ENCODE measurements at regions not wholly inside any gene's neighbourhood (a gene's known extent, or its start where the extent isn't known, plus 50 kb on each side); places are given as distances from the start of the nearest gene placed in this dataset.
"Not testable (repeated sequence)": the region's sequence is repeated elsewhere in the genome, so short reads cannot be mapped to it uniquely, and the experiment has no call there.

DNA sequence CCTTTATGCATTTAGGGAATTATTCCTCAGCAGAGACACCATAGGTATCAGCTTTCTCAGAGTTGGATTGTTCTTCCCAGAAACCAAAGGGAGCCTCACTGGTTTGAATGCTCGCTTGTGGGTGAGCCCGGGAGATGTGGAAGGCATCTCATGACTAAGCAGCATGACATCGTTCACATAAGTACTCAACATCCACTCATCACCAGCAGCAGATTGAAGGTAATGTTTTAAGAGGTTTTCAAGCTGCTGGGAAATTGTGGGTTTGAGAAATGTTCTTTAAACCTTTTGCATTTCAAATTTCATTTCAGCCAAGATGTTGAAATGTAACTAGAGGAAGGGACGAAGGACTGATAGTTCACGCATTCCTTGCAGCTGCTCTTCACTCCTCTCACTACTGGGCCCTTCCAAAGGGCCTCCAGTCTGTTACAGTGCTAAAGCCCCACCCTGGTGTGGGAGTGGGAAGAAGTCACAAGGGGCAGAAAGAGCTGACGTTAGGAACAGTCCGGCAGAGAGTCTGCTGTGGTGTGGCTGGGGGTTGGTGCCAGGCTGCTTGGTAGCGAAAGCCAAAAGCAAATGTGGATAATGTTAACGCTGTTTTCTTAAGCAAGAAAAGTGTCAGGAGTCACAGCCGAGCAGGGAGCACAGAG is 324.5 kb upstream of the EPHA4 start:
- Histone ChIP-seq H3K9me3 (ENCODE audit: control insufficient read depth, insufficient read depth, low read length) (no peaks in the 10 kb centered on the region), H3K4me1 (ENCODE audit: insufficient read depth, low read length) (peaks cover 12% of the 10 kb centered on the region), H3K36me3 (ENCODE audit: insufficient read depth, low read length) (no peaks in the 10 kb centered on the region), H3K9ac (ENCODE audit: low read depth, low read length) (no peak overlapping the region)

DNA sequence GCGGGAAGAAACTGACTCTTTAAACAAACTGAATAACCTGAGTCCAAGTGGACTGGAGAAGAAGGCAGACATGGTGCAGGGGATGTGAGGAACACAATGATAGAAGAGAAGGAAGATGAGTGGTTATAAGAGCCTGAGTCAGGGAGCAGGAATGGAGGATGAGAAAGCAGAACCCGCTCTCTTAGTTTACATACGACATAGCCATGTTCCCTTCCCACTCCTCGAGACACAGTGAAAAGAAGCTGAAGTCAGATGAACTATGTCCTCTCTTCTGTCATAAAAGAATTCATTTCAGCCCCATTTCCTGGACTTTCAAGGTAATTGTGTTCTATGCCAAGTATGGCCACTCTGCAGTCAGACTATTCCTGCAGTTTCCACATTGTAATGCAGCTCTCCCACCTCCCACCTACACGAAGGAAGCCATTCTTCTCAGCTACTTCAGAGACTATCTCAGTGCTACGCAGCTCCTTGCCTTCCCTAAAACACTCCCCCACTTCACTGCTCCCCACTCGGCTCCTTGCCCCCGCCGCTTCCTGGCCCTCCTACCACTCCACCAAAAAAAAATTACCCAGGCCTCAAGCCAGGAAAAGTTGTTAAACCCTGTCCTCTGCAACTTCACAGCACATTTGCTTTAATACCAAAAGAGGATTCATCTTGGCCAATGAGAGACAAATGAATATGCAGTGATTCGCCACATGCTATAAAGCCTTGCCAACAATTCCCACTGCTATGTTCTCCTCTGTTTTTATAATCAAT is 323.4 kb upstream of the EPHA4 start:
- Histone ChIP-seq H3K4me1 (ENCODE audit: insufficient read depth, low read length) (peaks cover 12% of the 10 kb centered on the region), H3K9ac (ENCODE audit: low read depth, low read length) (no peak overlapping the region), H3K36me3 (ENCODE audit: insufficient read depth, low read length) (no peaks in the 10 kb centered on the region), H3K9me3 (ENCODE audit: control insufficient read depth, insufficient read depth, low read length) (no peaks in the 10 kb centered on the region)

DNA sequence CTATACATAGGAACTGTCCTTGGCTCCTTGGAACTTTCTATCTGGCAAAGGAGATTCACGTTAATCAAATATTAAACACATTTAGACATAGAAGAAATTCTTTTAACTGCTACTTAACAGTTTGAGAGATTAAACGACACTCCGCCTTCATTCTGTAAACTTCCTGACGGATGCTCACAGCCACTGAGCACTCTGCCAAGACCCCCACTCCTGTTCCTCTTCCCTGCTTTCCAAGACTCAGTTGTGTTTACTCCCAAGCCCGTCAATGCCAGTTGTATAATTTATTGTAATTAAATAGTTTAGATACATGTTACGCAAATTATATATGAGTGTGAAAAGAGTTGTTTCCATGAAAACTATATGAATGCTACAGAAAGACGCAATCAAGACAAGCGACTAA is 321.4 kb upstream of the EPHA4 start:
- H3K9me3 ChIP-seq (ENCODE audit: control insufficient read depth, insufficient read depth, low read length): no peaks in the 10 kb centered on the region
- H3K4me1 ChIP-seq (ENCODE audit: insufficient read depth, low read length): peaks cover 12% of the 10 kb centered on the region
- H3K36me3 ChIP-seq (ENCODE audit: insufficient read depth, low read length): no peaks in the 10 kb centered on the region
- no peak overlapping the region for H3K9ac ChIP-seq (ENCODE audit: low read depth, low read length)

DNA sequence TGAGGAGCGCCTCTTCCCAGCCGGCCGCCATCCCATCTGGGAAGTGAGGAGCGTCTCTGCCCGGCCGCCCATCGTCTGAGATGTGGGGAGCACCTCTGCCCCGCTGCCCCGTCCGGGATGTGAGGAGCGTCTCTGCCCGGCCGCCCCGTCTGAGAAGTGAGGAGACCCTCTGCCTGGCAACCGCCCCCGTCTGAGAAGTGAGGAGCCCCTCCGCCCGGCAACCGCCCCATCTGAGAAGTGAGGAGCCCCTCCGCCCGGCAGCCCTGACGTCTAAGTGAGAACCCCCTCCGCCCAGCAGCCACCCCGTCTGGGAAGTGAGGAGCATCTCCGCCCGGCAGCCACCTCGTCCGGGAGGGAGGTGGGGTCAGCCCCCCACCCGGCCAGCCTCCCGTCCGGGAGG is 319.9 kb upstream of the EPHA4 start:
- H3K9ac ChIP-seq (ENCODE audit: low read depth, low read length); H3K36me3 ChIP-seq (ENCODE audit: insufficient read depth, low read length): not testable (repeated sequence)
- peaks cover 10% of the 10 kb centered on the region for H3K4me1 ChIP-seq (ENCODE audit: insufficient read depth, low read length)

DNA sequence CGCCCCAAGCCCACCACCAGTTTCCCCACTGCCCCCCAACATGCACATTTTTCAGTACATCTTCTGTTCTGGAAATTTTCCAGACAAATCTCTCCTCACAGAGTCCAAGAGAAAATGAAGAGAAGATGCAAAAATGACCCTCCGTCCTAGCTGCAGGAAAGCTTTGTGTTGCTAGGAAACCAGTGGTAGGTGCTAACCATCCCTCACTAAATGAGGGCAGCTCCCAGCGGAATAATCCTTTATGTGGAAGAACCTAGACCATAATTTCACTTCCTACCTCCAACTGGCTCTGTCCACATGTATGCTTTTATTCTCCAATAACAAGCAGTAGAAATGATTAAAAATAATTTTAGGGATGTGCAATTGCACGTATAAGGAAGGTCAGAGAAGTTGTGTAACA is 311.9 kb upstream of the EPHA4 start:
- Histone ChIP-seq H3K9ac (ENCODE audit: low read depth, low read length) (no peak overlapping the region), H3K36me3 (ENCODE audit: insufficient read depth, low read length) (no peaks in the 10 kb centered on the region), H3K4me1 (ENCODE audit: insufficient read depth, low read length) (no peaks in the 10 kb centered on the region), H3K9me3 (ENCODE audit: control insufficient read depth, insufficient read depth, low read length) (no peaks in the 10 kb centered on the region)

More for the DNA sequence above, 319.9 kb upstream of the EPHA4 start:
- not testable (repeated sequence) for H3K9me3 ChIP-seq (ENCODE audit: control insufficient read depth, insufficient read depth, low read length)

DNA sequence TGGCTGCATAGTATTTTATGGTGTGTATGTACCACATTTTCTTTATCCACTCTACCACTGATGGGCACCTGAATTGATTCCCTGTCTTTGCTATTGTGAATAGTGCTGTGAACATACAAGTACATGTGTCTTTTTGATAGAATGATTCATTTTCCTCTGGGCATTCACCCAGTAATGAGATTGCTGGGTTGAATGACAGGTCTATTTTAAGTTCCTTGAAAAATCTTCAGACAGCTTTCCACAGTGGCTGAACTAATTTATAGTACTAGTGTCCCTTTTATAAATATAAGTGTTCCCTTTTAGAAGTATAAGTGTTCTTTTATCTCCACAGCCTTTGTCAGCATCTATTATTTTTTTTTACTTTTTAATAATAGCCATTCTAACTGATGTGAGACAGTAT is 303.9 kb upstream of the EPHA4 start:
- H3K4me1 ChIP-seq (ENCODE audit: insufficient read depth, low read length): no peaks in the 10 kb centered on the region
- no peak overlapping the region for H3K9ac ChIP-seq (ENCODE audit: low read depth, low read length)
- no peaks in the 10 kb centered on the region for H3K36me3 ChIP-seq (ENCODE audit: insufficient read depth, low read length)
- H3K9me3 ChIP-seq (ENCODE audit: control insufficient read depth, insufficient read depth, low read length): 0 out of 2 replicates have a peak, but pooled peaks cover 3% of the 10 kb centered on the region

DNA sequence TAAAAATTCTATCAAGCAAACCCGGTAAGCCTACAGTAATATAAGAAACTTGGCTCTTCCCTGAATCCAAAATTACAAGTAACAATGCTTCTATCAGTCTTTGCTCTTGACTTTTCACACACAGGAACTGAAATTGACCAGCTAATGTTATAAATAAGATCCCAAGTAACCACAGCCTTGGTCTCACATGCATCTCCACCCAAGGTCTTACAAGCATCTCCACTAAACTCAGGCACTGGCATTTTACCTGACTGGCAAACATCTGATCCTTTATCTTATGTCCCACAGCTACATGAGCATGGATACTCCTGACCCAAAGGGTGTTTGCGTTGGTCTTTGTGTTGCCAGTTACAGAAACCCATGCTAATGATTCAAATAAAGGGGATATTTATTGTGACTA is 302.3 kb upstream of the EPHA4 start:
- 0 out of 2 replicates have a peak, but pooled peaks cover 3% of the 10 kb centered on the region for H3K9me3 ChIP-seq (ENCODE audit: control insufficient read depth, insufficient read depth, low read length)
- no peaks in the 10 kb centered on the region for H3K4me1 ChIP-seq (ENCODE audit: insufficient read depth, low read length)
- no peak overlapping the region for H3K9ac ChIP-seq (ENCODE audit: low read depth, low read length)
- H3K36me3 ChIP-seq (ENCODE audit: insufficient read depth, low read length): no peaks in the 10 kb centered on the region

DNA sequence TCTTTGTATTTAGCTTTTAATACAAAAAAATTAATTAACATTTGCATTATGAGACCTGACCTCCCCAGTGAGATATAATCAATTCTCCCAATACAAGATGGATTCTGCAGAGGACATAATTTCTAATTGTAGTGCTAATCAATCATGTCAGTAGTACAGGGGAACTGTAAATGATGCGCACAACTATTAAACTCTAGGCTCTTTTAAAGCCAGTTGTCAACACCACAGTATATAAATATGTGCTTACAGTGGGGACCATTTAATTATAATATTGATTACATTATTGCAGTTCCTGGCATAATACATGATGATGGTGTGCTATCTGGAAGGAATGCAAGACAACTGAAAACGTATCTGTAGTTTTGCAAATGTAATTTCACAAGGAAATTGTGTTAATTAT is 285.6 kb upstream of the EPHA4 start:
- Histone ChIP-seq H3K9ac (ENCODE audit: low read depth, low read length) (no peak overlapping the region), H3K4me1 (ENCODE audit: insufficient read depth, low read length) (no peaks in the 10 kb centered on the region), H3K36me3 (ENCODE audit: insufficient read depth, low read length) (no peaks in the 10 kb centered on the region), H3K9me3 (ENCODE audit: control insufficient read depth, insufficient read depth, low read length) (no peaks in the 10 kb centered on the region)

DNA sequence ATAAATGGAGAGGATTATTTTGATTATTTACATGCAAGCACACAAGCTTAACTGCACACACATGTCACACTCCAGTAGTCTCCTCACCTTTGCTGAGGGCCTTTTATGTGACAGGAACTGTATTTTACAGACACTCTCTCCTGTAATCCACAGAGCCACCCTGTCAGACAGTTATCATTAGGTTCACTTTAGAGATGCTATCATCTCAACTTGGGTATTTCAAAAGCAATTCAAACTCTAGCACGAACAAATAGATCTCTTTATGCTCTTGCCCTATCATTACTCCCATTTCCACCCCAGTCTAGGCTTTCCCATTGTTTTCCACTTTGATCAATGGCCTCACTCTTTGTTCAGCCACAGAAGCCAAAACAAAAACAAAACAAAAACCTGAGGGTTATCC is 281.2 kb upstream of the EPHA4 start:
- Histone ChIP-seq H3K9me3 (ENCODE audit: control insufficient read depth, insufficient read depth, low read length) (no peaks in the 10 kb centered on the region), H3K9ac (ENCODE audit: low read depth, low read length) (no peak overlapping the region), H3K4me1 (ENCODE audit: insufficient read depth, low read length) (no peaks in the 10 kb centered on the region), H3K36me3 (ENCODE audit: insufficient read depth, low read length) (no peaks in the 10 kb centered on the region)

DNA sequence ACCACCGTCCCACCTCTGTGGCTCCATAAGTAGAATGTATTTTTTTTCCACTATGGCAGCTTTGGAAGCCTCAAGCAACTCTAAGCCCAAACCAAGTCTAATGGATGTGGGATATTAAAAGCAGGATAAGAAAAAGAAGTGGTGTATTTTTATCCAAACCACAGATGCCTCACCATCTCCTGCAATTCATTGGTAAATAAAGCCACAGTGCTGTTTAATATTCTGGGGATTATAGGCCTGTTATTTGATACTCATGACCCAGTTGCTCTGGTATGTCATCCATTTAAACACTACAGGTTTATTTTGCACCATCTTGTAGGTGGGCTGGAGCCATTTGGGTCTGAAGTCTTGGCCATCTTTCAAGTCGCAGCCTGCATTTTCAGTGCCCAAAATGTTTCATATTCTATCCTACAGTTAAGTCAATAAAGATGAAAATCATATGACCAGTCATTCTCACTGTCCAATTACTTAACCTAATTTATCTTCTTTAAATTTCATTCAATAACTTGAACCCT is 279.5 kb upstream of the EPHA4 start:
- H3K4me1 ChIP-seq (ENCODE audit: insufficient read depth, low read length): no peaks in the 10 kb centered on the region
- no peaks in the 10 kb centered on the region for H3K36me3 ChIP-seq (ENCODE audit: insufficient read depth, low read length)
- no peak overlapping the region for H3K9ac ChIP-seq (ENCODE audit: low read depth, low read length)
- H3K9me3 ChIP-seq (ENCODE audit: control insufficient read depth, insufficient read depth, low read length): no peaks in the 10 kb centered on the region

DNA sequence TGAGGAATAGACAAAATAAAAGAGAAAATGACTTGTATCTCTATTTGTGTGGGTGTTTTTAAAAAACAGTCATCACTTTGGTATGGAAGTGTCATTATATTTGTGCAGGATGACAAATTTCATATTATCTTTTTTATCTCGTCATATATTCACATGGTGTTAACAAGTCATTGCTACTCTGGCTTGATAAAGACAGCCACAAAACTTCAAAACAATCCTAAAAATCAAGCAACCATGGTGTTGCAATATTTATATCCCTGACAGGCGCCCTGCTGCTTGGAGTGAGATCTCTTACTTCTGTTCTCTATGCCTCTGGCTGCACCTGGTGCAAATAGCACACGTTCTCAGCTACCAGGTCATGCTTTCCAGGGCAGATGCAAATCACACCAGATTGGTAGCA is 278.0 kb upstream of the EPHA4 start:
- Histone ChIP-seq H3K36me3 (ENCODE audit: insufficient read depth, low read length) (no peaks in the 10 kb centered on the region), H3K9ac (ENCODE audit: low read depth, low read length) (no peak overlapping the region), H3K4me1 (ENCODE audit: insufficient read depth, low read length) (no peaks in the 10 kb centered on the region), H3K9me3 (ENCODE audit: control insufficient read depth, insufficient read depth, low read length) (no peaks in the 10 kb centered on the region)

DNA sequence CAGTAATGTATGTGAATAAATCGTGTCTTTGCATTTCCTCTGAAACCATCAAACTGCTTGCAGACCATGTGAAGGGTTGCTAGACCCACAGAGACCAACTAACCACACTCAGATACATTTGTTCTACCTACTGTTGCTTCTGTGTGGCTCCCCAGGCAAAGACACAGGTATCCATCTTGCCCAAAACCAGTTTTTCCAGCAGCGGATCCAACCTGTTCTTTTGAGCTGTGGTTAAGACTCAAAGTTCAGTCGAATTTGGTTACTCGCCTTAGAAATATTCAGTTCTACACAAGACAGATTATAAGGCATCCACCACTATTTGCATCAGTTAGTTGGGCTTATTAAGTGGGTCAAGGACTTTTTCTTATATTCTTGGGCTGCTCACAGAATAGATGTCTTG is 276.2 kb upstream of the EPHA4 start:
- H3K4me1 ChIP-seq (ENCODE audit: insufficient read depth, low read length): no peaks in the 10 kb centered on the region
- H3K9me3 ChIP-seq (ENCODE audit: control insufficient read depth, insufficient read depth, low read length): no peaks in the 10 kb centered on the region
- no peaks in the 10 kb centered on the region for H3K36me3 ChIP-seq (ENCODE audit: insufficient read depth, low read length)
- no peak overlapping the region for H3K9ac ChIP-seq (ENCODE audit: low read depth, low read length)

DNA sequence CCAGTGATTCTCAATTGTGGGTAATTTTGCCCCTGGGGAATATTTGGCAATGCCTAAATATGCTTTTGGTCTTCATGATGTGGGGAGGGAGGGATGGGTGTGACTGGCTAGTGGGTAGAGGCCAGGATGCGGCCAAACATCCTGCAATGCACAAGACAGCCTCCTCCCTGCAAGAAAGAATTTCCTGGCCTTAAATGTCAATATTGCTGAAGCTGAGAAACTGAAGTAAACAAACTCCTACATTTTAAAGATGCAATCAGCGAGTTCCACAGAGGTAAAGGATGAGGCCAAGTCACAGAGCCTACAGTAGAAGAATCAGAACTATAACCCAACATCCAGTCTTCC is 272.9 kb upstream of the EPHA4 start:
- H3K4me1 ChIP-seq (ENCODE audit: insufficient read depth, low read length): no peaks in the 10 kb centered on the region
- no peaks in the 10 kb centered on the region for H3K36me3 ChIP-seq (ENCODE audit: insufficient read depth, low read length)
- no peaks in the 10 kb centered on the region for H3K9me3 ChIP-seq (ENCODE audit: control insufficient read depth, insufficient read depth, low read length)
- no peak overlapping the region for H3K9ac ChIP-seq (ENCODE audit: low read depth, low read length)

DNA sequence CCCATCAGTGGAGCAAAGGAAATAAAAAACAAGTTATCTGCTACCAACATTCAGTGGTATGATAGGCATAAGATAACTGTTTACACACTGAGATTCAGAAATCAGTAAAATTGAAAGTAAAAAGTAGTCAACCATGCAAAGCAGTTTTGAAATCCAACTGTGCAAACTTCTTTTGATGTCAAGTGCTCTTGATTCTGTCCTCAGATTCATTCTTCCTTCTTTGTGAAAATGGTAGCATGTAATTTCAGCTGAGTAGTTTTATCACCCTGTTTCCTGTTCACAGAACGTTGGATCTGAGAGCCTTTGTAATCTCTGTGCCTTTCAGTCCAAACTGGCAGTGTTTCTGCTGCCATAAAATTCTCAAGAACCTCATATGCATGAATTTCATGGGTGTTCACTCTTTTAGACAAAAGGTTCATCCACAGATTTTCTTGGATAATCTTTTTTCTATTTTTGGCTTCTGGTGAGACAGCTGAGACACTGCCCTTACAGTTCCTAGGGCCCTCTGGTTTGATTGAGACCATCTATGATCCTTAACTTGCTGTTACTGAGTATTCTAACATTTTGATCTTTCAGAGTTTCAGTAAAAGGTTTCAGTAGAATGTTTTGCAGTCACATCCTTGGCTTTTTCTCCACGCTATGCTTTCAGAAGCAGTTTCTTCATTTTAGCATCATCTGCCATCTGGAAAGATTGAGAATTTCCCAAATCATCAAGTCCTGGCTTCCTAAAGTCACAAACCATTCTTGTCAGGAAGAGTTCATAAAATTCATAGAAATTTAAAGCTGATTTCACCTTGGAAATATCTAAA is 272.3 kb upstream of the EPHA4 start:
- Histone ChIP-seq H3K9me3 (ENCODE audit: control insufficient read depth, insufficient read depth, low read length) (no peaks in the 10 kb centered on the region), H3K9ac (ENCODE audit: low read depth, low read length) (no peak overlapping the region), H3K4me1 (ENCODE audit: insufficient read depth, low read length) (no peaks in the 10 kb centered on the region), H3K36me3 (ENCODE audit: insufficient read depth, low read length) (no peaks in the 10 kb centered on the region)
